Sigmoid colon (tissue), 6 donors: ENCODE measurements at regions not wholly inside any gene's neighbourhood (a gene's known extent, or its start where the extent isn't known, plus 50 kb on each side); places are given as distances from the start of the nearest gene placed in this dataset.

Experiments
- DNase-seq: peaks from one replicate; pipeline ENCODE4 v3.0.0-alpha.2; 2019
- H3K27ac ChIP-seq, 4 donors: fragments of 200-600 bp; sonication (generic); one replicate each; pipeline ENCODE4 v1.5.1; 2016 to 2019; ENCODE audit warnings: mild to moderate bottlenecking in 1 of 4
- H3K27me3 ChIP-seq, 3 donors: fragments of 200-600 bp; sonication (generic); one replicate each; pipeline ENCODE4 v1.5.1; 2019; ENCODE audit warnings: mild to moderate bottlenecking in 1 of 3
- H3K36me3 ChIP-seq, 4 donors: fragments of 200-600 bp; sonication (generic); one replicate each; pipeline ENCODE4 v1.5.1; 2016 to 2019
- H3K4me1 ChIP-seq, 4 donors: fragments of 200-600 bp; sonication (generic); one replicate each; pipeline ENCODE4 v1.5.1; 2017 to 2019
- H3K4me3 ChIP-seq, 4 donors: fragments of 200-600 bp; sonication (generic); one replicate each; pipeline ENCODE4 v1.5.1; 2017 to 2019; ENCODE audit warnings: mild to moderate bottlenecking in 2 of 4, moderate library complexity in 1 of 4
- H3K9me3 ChIP-seq, 4 donors: fragments of 200-600 bp in 3 of 4; sonication (generic) in 3 of 4; one replicate each; pipeline versions ENCODE4 v1.5.1 to v1.6.1; 2013 to 2019
- CTCF ChIP-seq, 4 experiments: fragments of 450-650 bp in 3 of 4; fragments of 200-600 bp in 1 of 4; IDR thresholded peaks; one replicate each; pipeline ENCODE4 v1.5.1; 2016 to 2019; ENCODE audit warnings: antibody characterized with exemption in 4 of 4, mild to moderate bottlenecking in 3 of 4, moderate library complexity in 2 of 4
- EP300 ChIP-seq, 4 donors: sonication (generic); formaldehyde crosslinking; IDR thresholded peaks; one replicate each; pipeline ENCODE4 v1.6.1; 2017; ENCODE audit warnings: antibody characterized with exemption in 4 of 4
- POLR2A ChIP-seq, 2 donors: fragments of 450-650 bp; IDR thresholded peaks; one replicate each; pipeline ENCODE4 v1.6.1; 2016; ENCODE audit warnings: antibody characterized with exemption in 2 of 2, mild to moderate bottlenecking in 2 of 2, moderate library complexity in 2 of 2
- POLR2AphosphoS5 ChIP-seq, 4 donors: sonication (generic); formaldehyde crosslinking; IDR thresholded peaks; one replicate each; pipeline ENCODE4 v1.6.1; 2017; ENCODE audit warnings: antibody characterized with exemption in 4 of 4
- WGBS, 2 donors: extraction: QIAGEN DNeasy Blood & Tissue Kit; methylation state at CpG; one replicate each; pipeline ENCODE4 v1.1.7; 2013; 5-methylcytosine and 5-hydroxymethylcytosine counted together
- intact Hi-C: fragments of 100-400 bp; cut with DNase I; formaldehyde crosslinking; loops from one replicate; pipeline ENCODE4 v1.15.1; 2023
- donor health status: healthy with polysubstance abuse.
- donor health status: healthy.

GRCh38 chr4:34250562-34250961 is 1993.8 kb downstream of the ARAP2 start:
- DNase-seq: no peak
- WGBS, 2 donors: 58 to 75% methylated on average over 1 of the region's 1 CpG
- Histone ChIP-seq H3K27me3 (no peaks in the 10 kb centered on the region), H3K36me3 (no peaks in the 10 kb centered on the region), H3K4me1 (no peaks in the 10 kb centered on the region), H3K27ac (no peak overlapping the region), H3K4me3 (no peak overlapping the region), H3K9me3 (peaks cover 0 to 2% (median 0%) of the 10 kb centered on the region in 4 donors)
- no peak for TF ChIP-seq POLR2A (IDR thresholded peaks at IDR 0.05)
- intact Hi-C loops: no loop called here

DNA sequence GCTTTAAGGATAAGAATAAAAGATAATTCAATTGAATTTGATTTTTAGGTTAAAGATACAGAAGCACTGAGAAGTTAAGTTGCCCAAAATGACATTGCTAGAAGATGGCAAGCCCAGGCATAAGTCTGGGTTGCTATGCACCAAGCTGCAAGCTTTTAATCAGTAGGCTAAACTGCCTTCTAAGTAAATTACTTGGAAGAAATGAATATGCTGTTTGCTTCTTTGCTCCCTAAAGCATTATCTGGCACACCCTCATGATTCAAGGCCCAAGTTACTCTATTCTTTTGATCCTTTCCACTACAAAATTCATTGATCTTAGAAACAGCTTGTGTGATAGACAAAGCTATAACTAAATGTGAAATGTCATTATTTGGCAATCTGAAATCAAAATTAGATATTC is 1991.1 kb downstream of the ARAP2 start:
- DNase-seq: no peak
- TF ChIP-seq CTCF (IDR thresholded peaks at IDR 0.05) (no peak), POLR2A (IDR thresholded peaks at IDR 0.05) (no peak), EP300 (IDR thresholded peaks at IDR 0.05) (no peak)
- no peaks in the 10 kb centered on the region for H3K4me1 ChIP-seq
- H3K9me3 ChIP-seq: peaks cover 0 to 2% (median 0%) of the 10 kb centered on the region in 4 donors
- intact Hi-C loops: no loop called here
- H3K36me3 ChIP-seq: no peaks in the 10 kb centered on the region
- no peaks in the 10 kb centered on the region for H3K27me3 ChIP-seq
- no peak overlapping the region for H3K4me3 ChIP-seq
- no peak overlapping the region for H3K27ac ChIP-seq

DNA sequence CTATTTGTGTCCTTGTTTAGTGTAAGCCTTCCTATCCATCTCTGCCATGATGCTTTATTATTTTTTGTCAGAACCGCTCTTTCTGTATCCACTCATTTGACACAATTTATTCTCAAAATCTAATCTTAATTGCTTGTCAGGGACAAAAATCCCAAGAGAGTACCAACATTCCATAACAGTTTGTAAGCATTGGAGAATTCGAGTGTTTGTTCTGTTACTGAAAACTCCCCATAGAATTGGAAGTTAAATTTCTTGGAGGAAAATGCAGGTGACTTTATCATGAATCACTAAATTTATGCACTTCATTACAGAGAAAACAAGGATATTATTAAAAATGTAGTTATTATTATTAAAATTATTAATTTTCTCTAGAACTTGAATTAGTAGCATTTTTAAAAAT is 1986.1 kb downstream of the ARAP2 start:
- no peak overlapping the region for H3K4me3 ChIP-seq
- DNase-seq: no peak
- H3K36me3 ChIP-seq: no peaks in the 10 kb centered on the region
- H3K27me3 ChIP-seq: no peaks in the 10 kb centered on the region
- intact Hi-C loops: no loop called here
- TF ChIP-seq EP300 (IDR thresholded peaks at IDR 0.05) (no peak), POLR2A (IDR thresholded peaks at IDR 0.05) (no peak), CTCF (IDR thresholded peaks at IDR 0.05) (no peak), POLR2AphosphoS5 (IDR thresholded peaks at IDR 0.05) (no peak)
- H3K9me3 ChIP-seq: no peaks in the 10 kb centered on the region
- no peak overlapping the region for H3K27ac ChIP-seq
- H3K4me1 ChIP-seq: no peaks in the 10 kb centered on the region
- 88 to 89% methylated on average over 2 of the region's 2 CpGs for WGBS, 2 donors

DNA sequence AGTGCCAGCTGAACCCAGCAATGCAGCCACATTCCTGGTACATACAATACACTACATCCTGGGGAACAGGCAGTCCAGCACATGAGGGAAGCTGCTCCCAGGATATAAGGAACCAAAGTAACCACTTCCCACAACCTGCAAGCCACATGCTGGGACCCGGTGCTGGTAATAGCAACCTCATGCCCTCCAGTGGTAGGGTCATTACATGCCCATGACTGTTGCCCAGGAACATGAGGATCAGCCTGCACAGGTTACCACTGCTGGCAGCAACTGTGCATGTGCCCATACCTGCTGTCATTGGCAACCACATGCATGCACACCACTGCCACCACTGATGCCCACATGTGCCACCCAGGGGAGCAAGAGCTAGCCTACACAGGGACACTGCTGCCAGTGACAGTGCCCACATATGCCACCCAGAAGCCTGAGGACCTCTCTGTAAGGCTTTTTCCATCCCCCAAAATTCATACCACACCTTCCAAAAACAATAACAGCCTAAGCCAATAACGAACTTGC is 1982.5 kb downstream of the ARAP2 start:
- Histone ChIP-seq H3K36me3 (no peaks in the 10 kb centered on the region), H3K4me1 (no peaks in the 10 kb centered on the region), H3K9me3 (no peaks in the 10 kb centered on the region), H3K4me3 (no peak overlapping the region), H3K27me3 (no peaks in the 10 kb centered on the region), H3K27ac (no peak overlapping the region)
- intact Hi-C loops: no loop called here
- DNase-seq: no peak
- no peak for TF ChIP-seq POLR2AphosphoS5 (IDR thresholded peaks at IDR 0.05)
- 67 to 83% methylated on average over 2 of the region's 2 CpGs for WGBS, 2 donors

DNA sequence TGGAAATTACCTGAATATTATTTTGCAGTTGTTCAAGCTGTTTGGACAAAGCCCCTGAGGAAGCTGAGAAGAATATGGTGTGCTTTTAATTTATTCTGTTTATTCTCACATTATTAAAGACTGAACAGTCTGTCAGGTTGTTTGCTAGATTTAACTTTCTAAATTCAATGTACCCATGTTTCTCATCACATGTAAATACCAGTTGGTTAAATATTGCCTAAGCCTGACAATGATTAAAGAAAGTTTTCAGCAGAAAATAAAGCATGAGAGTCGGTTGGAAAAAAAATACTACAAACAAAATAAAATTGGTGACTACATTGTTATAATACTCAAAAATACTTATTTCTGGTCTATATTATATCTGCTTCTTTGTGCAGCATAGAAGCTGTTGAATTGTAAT is 1974.7 kb downstream of the ARAP2 start:
- Histone ChIP-seq H3K27ac (no peak overlapping the region), H3K27me3 (no peaks in the 10 kb centered on the region), H3K4me3 (no peak overlapping the region), H3K9me3 (no peaks in the 10 kb centered on the region), H3K36me3 (no peaks in the 10 kb centered on the region), H3K4me1 (no peaks in the 10 kb centered on the region)
- no peak for DNase-seq
- WGBS, 2 donors: 24 to 71% methylated on average over 1 of the region's 1 CpG
- TF ChIP-seq POLR2A (IDR thresholded peaks at IDR 0.05) (no peak), CTCF (IDR thresholded peaks at IDR 0.05) (no peak), POLR2AphosphoS5 (IDR thresholded peaks at IDR 0.05) (no peak), EP300 (IDR thresholded peaks at IDR 0.05) (no peak)
- intact Hi-C loops: no loop called here
